ENCODE measurements at regions not wholly inside any gene's neighbourhood (a gene's known extent, or its start where the extent isn't known, plus 50 kb on each side); places are given as distances from the start of the nearest gene placed in this dataset.

DNA sequence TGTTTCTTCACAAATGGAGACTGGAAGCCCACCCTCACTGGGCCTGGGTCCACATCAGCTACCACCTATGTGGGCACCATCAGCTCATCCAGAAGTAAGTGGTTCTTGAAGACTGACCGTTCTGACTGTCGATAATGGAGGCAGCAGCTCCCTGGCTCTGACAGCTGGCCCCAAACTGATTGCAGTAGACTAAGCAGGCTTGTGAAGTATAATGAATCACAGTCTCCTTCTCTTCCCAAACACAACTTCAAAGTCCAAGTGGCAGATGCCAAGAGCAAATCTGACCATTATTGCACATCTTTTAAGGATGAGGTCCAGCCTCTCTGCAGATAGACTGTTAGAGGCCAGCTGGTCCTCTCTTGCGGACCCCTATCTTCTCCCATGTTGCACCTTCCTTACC lies 574.4 kb upstream of the KLF12 start:
- no peaks in the 10 kb centered on the region for H3K36me3 ChIP-seq (ENCODE audit: insufficient read depth)
- H3K4me2 ChIP-seq: no peak overlapping the region
- no peaks in the 10 kb centered on the region for H3K27me3 ChIP-seq (ENCODE audit: insufficient read depth)
- no peaks in the 10 kb centered on the region for H3F3A ChIP-seq (replicated peaks; ENCODE audit: low read depth)
- no peaks in the 10 kb centered on the region for H4K20me1 ChIP-seq (replicated peaks; ENCODE audit: insufficient read depth)
- peaks cover 2% of the 10 kb centered on the region; the same call in 2 of the 3 replicates for H3K4me1 Mint-ChIP-seq
- ATAC-seq: no peak
- H3K9me2 ChIP-seq (ENCODE audit: insufficient read depth): peaks cover 17% of the 10 kb centered on the region
- no peaks in the 10 kb centered on the region for H3K79me2 ChIP-seq (replicated peaks; ENCODE audit: insufficient read depth)
- peaks cover 1% of the 10 kb centered on the region for H3K27me3 Mint-ChIP-seq (ENCODE audit: insufficient read depth, low read depth, poor library complexity)
- TF ChIP-seq ZNF114 (CRISPR knock-in tag; IDR thresholded peaks at IDR 0.05) (no peak), JUNB (IDR thresholded peaks at IDR 0.05; ENCODE audit: unreplicated experiment) (no peak), NANOG (IDR thresholded peaks at IDR 0.05; ENCODE audit: borderline replicate concordance) (no peak), STAT1 (IDR thresholded peaks at IDR 0.05; ENCODE audit: unreplicated experiment) (no peak), ZNF331 (CRISPR knock-in tag; IDR thresholded peaks at IDR 0.05; ENCODE audit: low read depth) (no peak), CREB1 (CRISPR knock-in tag; IDR thresholded peaks at IDR 0.05; ENCODE audit: low read depth) (no peak), EZH2 (IDR thresholded peaks at IDR 0.05; ENCODE audit: low read depth, unreplicated experiment) (no peak), EZH2phosphoT487 (IDR thresholded peaks at IDR 0.05; ENCODE audit: unreplicated experiment) (no peak), POLR2AphosphoS5 (IDR thresholded peaks at IDR 0.05; ENCODE audit: low read depth) (no peak)
- TF ChIP-seq, protein P1, sequence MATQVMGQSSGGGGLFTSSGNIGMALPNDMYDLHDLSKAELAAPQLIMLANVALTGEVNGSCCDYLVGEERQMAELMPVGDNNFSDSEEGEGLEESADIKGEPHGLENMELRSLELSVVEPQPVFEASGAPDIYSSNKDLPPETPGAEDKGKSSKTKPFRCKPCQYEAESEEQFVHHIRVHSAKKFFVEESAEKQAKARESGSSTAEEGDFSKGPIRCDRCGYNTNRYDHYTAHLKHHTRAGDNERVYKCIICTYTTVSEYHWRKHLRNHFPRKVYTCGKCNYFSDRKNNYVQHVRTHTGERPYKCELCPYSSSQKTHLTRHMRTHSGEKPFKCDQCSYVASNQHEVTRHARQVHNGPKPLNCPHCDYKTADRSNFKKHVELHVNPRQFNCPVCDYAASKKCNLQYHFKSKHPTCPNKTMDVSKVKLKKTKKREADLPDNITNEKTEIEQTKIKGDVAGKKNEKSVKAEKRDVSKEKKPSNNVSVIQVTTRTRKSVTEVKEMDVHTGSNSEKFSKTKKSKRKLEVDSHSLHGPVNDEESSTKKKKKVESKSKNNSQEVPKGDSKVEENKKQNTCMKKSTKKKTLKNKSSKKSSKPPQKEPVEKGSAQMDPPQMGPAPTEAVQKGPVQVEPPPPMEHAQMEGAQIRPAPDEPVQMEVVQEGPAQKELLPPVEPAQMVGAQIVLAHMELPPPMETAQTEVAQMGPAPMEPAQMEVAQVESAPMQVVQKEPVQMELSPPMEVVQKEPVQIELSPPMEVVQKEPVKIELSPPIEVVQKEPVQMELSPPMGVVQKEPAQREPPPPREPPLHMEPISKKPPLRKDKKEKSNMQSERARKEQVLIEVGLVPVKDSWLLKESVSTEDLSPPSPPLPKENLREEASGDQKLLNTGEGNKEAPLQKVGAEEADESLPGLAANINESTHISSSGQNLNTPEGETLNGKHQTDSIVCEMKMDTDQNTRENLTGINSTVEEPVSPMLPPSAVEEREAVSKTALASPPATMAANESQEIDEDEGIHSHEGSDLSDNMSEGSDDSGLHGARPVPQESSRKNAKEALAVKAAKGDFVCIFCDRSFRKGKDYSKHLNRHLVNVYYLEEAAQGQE (IDR thresholded peaks at IDR 0.05; ENCODE audit: unreplicated experiment): no peak
- TF ChIP-seq, protein P2, sequence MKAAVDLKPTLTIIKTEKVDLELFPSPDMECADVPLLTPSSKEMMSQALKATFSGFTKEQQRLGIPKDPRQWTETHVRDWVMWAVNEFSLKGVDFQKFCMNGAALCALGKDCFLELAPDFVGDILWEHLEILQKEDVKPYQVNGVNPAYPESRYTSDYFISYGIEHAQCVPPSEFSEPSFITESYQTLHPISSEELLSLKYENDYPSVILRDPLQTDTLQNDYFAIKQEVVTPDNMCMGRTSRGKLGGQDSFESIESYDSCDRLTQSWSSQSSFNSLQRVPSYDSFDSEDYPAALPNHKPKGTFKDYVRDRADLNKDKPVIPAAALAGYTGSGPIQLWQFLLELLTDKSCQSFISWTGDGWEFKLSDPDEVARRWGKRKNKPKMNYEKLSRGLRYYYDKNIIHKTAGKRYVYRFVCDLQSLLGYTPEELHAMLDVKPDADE (IDR thresholded peaks at IDR 0.05): no peak
- TF ChIP-seq, protein P3, sequence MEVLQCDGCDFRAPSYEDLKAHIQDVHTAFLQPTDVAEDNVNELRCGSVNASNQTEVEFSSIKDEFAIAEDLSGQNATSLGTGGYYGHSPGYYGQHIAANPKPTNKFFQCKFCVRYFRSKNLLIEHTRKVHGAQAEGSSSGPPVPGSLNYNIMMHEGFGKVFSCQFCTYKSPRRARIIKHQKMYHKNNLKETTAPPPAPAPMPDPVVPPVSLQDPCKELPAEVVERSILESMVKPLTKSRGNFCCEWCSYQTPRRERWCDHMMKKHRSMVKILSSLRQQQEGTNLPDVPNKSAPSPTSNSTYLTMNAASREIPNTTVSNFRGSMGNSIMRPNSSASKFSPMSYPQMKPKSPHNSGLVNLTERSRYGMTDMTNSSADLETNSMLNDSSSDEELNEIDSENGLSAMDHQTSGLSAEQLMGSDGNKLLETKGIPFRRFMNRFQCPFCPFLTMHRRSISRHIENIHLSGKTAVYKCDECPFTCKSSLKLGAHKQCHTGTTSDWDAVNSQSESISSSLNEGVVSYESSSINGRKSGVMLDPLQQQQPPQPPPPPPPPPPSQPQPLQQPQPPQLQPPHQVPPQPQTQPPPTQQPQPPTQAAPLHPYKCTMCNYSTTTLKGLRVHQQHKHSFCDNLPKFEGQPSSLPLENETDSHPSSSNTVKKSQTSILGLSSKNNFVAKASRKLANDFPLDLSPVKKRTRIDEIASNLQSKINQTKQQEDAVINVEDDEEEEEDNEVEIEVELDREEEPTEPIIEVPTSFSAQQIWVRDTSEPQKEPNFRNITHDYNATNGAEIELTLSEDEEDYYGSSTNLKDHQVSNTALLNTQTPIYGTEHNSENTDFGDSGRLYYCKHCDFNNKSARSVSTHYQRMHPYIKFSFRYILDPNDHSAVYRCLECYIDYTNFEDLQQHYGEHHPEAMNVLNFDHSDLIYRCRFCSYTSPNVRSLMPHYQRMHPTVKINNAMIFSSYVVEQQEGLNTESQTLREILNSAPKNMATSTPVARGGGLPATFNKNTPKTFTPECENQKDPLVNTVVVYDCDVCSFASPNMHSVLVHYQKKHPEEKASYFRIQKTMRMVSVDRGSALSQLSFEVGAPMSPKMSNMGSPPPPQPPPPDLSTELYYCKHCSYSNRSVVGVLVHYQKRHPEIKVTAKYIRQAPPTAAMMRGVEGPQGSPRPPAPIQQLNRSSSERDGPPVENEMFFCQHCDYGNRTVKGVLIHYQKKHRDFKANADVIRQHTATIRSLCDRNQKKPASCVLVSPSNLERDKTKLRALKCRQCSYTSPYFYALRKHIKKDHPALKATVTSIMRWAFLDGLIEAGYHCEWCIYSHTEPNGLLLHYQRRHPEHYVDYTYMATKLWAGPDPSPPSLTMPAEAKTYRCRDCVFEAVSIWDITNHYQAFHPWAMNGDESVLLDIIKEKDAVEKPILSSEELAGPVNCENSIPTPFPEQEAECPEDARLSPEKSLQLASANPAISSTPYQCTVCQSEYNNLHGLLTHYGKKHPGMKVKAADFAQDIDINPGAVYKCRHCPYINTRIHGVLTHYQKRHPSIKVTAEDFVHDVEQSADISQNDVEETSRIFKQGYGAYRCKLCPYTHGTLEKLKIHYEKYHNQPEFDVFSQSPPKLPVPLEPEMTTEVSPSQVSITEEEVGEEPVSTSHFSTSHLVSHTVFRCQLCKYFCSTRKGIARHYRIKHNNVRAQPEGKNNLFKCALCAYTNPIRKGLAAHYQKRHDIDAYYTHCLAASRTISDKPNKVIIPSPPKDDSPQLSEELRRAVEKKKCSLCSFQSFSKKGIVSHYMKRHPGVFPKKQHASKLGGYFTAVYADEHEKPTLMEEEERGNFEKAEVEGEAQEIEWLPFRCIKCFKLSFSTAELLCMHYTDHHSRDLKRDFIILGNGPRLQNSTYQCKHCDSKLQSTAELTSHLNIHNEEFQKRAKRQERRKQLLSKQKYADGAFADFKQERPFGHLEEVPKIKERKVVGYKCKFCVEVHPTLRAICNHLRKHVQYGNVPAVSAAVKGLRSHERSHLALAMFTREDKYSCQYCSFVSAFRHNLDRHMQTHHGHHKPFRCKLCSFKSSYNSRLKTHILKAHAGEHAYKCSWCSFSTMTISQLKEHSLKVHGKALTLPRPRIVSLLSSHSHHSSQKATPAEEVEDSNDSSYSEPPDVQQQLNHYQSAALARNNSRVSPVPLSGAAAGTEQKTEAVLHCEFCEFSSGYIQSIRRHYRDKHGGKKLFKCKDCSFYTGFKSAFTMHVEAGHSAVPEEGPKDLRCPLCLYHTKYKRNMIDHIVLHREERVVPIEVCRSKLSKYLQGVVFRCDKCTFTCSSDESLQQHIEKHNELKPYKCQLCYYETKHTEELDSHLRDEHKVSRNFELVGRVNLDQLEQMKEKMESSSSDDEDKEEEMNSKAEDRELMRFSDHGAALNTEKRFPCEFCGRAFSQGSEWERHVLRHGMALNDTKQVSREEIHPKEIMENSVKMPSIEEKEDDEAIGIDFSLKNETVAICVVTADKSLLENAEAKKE (CRISPR knock-in tag; IDR thresholded peaks at IDR 0.05): no peak
- TF ChIP-seq, protein P4, sequence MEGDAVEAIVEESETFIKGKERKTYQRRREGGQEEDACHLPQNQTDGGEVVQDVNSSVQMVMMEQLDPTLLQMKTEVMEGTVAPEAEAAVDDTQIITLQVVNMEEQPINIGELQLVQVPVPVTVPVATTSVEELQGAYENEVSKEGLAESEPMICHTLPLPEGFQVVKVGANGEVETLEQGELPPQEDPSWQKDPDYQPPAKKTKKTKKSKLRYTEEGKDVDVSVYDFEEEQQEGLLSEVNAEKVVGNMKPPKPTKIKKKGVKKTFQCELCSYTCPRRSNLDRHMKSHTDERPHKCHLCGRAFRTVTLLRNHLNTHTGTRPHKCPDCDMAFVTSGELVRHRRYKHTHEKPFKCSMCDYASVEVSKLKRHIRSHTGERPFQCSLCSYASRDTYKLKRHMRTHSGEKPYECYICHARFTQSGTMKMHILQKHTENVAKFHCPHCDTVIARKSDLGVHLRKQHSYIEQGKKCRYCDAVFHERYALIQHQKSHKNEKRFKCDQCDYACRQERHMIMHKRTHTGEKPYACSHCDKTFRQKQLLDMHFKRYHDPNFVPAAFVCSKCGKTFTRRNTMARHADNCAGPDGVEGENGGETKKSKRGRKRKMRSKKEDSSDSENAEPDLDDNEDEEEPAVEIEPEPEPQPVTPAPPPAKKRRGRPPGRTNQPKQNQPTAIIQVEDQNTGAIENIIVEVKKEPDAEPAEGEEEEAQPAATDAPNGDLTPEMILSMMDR (conservative IDR thresholded peaks at IDR 0.05; ENCODE audit: low read depth in 2 of 2): no peak
- no peak overlapping the region for H3K4me3 ChIP-seq
- no peak overlapping the region for H2AFZ ChIP-seq
- no peak overlapping the region for H3K4me3 Mint-ChIP-seq
- no peak for DNase-seq (ENCODE audit: low spot score)
- no peaks in the 10 kb centered on the region for H3K36me3 Mint-ChIP-seq (ENCODE audit: low read depth)
- H3K4me1 ChIP-seq (ENCODE audit: insufficient read depth): no peaks in the 10 kb centered on the region
- no peaks in the 10 kb centered on the region for H3K9me3 Mint-ChIP-seq
- no peak overlapping the region for H3K27ac ChIP-seq (ENCODE audit: low read depth)
- no peak overlapping the region for H3K27ac Mint-ChIP-seq
